ENCODE measurements at regions not wholly inside any gene's neighbourhood (a gene's known extent, or its start where the extent isn't known, plus 50 kb on each side); places are given as distances from the start of the nearest gene placed in this dataset.

DNA sequence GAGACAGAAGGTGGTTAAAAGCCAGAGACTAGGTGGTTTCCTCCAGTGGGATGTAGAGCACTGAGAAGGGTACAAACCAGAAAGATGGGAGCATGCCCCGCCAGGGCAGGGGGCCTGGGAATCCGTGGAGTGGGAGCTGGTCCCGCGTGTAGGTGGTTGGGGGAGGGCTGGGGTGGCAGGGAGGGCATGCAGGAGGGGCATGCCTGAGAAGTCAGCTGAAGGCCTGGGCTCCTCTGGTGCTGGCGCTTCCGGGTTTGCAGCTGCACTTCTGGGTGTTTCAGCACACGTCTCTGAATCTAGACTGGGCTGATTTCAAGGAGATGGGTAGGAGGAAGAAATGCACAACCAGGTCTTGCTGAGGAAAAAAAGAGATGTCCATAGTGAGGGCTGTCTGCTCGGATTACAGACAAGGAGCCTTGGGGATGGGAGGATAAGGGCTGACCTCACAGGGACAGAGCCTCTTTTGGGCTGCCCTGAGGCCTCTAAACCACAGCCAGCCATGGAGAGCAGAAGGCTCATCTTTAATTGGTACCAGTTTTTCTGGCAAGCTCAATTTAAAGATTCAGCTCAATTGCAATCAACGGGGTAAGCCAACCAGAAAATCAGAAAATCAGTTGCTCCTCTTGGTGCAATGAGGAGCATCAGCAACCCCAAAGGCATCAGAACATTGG lies 151.9 kb downstream of the FAM43A start:
- DNase-seq: no peak

DNA sequence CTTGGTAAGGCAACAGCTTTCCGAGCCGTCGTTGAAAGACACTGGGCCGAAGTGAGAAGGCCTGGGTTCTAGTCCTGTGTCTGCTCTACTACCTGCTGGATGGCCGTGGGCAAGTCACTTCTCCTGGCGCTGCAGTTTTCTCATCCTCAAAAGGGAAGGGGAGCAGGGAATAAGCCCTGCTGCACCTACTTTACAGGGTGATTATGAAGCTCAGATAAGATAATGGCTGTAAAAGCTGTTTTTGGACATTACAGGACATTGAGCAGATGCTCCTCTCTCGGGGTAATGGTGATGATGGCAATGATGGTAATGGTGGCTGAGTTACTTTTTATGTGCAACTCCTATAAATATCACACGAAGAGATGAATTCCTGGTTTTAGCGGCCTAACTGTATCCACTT lies 152.6 kb downstream of the FAM43A start:
- DNase-seq: no peak

DNA sequence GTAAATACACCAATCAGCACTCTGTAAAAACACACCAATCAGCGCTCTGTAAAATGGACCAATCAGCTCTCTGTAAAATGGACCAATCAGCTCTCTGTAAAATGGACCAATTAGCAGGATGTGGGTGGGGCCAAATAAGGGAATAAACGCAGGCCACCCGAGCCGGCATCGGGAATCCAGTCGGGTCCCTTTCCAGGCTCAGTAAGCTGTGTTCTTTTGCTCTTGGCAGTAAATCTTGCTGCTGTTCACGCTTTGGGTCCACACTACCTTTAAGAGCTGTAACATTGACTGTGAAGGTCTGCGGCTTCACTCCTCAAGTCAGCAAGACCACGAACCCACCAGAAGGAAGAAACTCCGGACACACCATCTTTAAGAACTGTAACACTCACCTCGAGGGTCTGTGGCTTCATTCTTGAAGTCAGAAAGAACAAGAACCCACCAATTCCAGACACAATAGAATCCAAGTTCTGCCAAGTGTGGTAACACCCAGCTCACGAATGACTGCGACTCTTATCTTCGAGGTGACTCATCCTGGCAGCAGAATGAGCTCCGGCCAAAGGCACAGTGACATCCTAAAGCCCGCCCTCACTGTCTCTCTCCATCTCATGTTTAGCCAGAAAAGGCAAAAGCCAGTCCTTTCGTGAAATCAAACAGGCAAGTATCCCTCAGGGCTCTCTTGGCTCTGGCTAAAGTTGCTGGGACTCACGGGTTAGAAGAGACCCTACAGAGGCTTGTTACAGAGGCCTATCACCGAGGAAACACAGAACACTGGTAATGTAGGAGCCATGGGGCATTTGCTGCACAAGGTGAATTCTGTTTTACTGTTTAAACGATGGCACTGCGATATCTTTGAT lies 155.2 kb downstream of the FAM43A start:
- DNase-seq: no peak

GRCh38 chr3:194841515-194841841 lies 155.8 kb downstream of the FAM43A start:
- no peak for DNase-seq

DNA sequence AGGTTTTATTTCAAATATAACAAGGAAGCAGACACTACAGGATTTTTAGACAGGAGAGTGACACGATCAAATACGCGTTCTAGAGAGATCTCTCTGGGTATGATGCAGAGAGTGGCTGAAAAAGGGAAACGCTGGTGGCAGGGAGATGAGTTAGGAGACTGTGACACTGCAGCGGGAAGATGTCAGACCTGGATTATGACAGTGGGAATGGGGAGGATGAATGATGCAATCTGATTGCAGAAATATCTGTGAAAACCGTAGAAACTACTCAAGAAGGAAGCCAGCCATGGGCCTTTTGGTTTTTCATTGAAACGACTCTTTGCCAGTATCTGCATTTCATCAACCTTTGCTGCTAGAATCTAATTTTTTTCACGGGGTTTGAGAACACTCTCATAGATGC lies 157.9 kb downstream of the FAM43A start:
- DNase-seq: no peak

DNA sequence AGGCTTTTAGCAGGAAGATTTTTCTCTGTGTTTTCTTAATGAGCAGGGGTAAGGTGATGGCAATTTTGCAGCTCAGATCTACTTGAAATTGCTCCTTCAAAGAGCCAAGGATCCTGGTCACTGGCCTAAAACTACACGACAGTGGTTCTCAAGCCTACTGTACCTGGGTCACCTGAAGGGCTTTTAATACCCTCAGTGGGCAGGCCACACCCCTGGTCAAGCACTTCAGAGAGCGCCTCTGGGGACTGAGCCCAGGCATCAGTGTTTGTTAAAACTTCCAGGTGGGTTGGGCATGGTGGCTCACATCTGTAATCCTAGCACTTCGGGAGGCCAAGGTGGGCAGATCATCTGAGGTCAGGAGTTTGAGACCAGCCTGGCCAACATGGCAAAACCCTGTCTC lies 158.4 kb downstream of the FAM43A start:
- DNase-seq: no peak

DNA sequence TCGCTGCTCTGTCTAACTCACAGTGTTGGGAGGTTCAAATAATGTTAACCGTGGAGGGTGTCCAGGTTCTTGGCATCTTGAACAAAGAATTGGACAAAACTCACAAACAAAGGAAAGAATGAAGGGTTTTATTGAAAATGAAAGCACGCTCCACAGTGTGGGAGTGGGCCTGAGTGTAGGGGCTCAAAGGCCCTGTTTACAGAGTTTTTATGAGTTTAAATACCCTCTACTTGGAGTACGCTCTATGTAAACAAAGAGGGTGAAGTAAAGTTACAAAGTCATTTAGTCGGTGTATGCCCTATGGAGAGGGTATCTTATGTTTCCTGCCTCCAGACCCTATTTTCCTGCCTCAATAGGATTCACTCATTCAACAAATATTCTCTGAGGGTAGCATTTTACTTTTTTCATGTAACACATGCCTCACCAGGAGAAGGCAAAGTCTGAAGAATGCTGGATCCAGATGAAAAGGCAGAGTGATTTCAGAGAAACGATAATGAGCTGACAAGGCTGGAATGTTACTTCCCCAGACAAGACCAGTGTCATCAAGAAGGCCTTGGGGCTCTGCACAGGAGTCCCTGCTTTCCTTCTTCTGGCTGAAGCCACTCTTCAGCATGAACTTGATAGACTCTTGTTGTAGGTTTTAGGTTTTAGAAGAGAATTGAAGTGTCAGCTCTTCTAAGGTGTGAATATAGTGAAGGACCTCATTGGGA lies 163.6 kb downstream of the FAM43A start:
- no peak for DNase-seq

DNA sequence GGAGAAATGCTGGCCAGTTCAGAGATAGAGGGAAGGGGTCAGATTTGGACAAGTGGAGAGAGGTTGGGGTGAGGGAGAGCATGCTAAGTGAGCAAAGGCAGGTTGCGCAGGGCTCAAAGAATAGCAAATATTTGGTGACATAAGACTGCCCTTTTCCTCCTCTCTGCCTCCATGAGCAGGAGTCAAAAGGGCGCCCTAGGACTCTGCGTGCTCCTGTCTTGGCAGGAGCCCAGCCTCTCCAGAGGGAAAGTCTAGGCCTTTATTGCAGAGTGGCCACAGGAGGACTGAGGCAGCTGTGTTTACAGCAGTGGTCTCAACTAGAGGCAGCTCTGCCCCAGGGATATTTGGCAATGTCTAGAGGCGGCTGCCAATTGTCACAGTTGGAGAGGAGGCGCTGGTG lies 165.6 kb downstream of the FAM43A start:
- no peak for DNase-seq

DNA sequence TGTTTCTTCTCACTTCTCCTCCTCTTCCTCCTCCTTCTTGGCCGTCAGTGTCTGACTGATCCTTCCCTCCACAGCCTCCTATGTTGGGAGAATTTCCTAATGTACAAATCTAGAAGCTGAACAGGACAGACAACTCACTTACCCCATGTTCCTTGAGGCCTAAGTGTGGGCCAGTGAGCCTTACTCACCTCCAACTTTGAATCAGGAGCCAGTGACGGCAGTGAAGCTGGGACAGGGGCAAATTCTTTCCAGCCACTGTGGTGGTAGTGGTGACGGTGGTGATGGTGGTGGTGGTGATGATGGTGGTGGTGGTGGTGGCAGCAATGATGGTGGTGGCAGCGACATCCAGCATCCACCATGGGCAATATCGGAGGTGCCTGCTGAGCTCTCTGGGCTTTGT lies 166.3 kb downstream of the FAM43A start:
- no peak for DNase-seq

DNA sequence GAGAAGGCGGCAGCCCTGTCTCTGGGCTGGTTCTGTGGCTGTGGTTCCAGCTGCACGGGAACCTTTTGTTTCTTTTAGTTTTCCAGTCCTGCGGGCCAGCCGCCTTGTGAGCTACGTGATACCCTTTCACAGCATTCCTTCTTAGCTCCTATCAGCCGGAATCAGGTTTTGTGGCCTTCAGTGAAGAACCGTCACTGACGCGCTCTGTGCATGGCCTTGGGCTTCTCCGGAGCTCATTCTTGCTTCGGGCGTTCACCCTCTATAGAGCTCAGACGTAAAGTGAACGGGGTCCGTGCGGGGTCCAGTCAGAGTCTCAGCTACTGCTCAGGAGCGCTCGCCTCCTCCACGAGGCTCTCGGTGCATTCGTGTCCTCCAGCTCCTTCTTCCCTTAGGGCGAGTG lies 166.7 kb downstream of the FAM43A start:
- no peak for DNase-seq

DNA sequence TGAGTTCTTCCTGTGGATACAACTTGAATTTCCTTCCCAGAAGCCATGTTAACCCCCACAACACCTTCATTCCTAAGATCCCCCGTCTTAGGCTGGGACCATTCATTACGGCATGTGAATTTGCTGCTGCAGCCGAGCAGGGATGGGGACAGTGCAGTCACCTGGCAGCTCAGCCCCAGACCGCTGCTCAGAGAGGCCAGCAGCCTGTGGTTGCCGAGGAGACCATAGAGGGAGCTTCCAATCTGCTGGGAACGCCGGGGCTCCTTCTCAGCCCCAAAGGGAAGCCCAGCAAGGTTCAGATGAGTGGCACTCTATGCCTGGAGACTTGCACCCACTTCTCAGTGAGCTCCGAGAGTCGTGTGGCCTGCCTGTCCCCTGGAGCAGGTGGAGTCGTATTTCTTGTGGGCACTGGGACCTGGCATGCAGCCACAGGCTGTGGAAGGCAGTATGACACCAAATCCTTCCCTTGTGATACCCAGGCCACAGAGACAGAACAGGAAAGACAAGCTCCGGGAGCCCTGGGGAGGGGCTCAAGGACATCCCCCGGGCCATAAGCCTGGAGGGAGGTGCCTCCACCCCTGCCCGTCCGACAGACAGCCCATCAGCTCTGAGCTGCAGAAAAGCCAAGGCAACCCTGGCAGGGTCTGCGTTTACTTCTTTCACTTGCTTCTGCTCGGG lies 167.3 kb downstream of the FAM43A start:
- DNase-seq: no peak

DNA sequence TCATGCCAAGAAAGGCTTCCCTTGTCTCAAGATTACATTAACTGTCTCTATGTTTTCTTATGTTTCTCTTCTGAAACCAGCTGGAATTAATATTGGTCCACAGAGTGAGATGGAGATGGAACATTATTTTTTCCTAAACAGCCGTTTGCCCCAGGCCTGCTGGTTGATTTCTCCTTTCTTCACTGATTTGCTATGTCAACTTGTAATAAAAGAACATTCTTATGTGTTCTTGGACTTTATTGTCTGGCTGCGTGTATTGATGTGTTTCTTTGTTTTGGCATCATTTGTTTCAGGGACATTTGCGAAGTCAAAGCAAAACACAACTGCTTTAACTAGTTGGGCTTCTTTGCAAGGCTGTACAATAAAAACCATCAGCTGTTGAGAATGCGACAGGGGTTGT lies 168.5 kb downstream of the FAM43A start:
- DNase-seq: no peak

GRCh38 chr3:194854659-194855390 lies 169.1 kb downstream of the FAM43A start:
- DNase-seq: no peak

DNA sequence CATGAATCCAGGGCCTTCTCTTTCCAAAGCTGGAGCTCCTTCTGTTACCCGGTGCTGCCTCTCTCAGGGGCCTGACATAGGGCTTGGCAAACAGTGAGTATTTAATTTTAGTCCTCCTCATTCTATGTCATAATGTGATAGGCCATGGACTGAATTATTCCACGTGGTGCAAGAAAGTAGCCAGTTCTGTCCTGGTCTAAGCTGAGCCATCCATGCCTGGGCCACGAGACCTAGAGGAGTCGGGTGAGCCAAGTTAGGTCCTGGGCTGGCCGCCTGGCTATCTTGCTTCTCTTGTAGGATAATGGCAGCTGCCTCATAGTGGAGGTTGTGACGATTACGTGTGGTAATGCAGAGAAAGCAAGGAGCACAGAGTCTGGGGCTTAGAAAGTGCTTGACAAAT lies 170.6 kb downstream of the FAM43A start:
- DNase-seq: no peak

DNA sequence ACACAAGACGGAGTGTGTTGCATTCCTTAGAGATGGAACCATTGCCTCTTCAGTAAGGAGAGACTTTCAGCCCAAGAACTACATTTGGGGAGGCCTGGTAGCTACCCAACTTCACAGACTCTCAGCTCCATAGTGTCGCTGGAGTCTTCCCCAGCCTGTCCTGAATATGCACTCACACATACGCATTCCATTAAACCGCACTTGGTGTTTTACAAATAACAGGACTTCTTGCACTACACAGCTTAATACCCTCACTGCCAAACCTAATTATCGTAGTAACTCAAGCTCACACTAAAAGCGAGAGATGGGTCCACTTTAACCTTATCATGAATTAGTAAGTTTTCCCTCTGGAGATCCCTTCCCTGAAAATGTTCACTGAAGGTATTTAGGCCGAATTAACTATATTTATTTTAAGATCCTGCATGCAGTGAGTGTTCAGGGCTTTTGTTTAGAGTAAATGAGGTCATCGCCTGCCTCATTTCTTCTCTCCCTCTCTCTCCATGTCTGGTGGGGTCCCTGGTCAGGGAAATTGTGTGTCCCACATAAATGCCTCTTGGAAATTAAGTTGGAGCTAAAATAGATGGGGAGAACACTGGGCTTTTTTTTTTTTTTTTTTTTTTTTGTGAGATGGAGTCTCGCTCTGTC lies 171.9 kb downstream of the FAM43A start:
- DNase-seq: no peak

DNA sequence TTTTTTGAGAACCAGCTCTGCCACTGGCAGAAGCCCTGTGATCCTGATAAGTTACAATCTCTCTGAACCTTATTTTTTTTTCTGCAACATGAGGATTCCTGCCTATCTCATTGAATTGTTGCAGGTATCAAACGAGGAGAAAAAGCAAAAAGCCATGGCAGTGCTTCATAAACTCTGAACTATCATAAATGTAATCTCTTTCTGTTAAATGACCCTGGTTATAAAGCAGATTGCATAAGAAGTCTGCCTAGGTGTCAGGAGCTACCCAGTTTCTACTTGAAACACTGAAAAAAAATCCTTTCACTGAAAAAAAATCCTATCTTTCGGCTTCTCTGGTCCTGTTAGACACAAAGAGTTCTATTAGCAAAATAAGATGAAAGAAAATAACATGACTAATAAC lies 172.7 kb downstream of the FAM43A start:
- DNase-seq: no peak

- no peak for DNase-seq
Measured at GRCh38 chr3:194860725-194861124, 175.0 kb downstream of the FAM43A start.

DNA sequence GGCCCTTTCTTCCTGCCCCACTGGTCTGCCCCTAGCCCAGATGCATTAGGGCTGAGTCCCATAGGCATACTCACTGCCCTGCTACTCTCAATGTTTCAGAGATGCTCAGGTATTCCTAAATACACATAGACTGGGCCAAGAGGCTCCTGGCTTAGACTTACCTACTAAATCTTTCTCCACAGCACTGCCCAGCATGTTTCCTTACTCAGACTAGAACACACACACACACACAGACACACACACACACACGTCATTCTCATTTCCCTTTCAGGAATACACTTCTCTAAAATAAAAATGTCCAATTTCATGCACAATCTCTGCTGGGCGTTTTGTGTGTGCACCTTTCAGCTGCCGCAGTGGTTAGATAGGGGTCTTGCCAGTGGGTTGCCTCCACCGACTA lies 175.7 kb downstream of the FAM43A start:
- no peak for DNase-seq

- no peak for DNase-seq
Measured at GRCh38 chr3:194865061-194865460, 179.4 kb downstream of the FAM43A start.

DNA sequence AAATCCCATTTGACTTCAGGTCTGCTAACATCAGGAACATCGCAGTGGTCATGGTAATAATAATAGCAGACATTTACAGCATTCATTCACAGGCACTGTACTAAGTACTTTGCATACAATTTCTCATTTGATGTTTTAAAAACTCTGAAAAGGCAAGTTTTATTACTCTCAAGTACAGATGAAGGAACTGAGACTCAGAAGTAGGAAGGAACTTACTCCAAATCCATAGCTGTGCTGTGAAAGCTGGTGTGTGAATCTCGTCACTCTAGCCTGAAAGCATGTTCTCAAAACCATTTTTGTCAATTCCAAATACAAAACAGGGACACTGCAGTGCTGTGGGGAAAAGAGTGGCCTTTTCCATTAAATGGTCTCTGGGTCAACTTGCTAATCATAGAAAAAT lies 179.9 kb downstream of the FAM43A start:
- DNase-seq: no peak

GRCh38 chr3:194866236-194866635 lies 180.6 kb downstream of the FAM43A start:
- no peak for DNase-seq

DNA sequence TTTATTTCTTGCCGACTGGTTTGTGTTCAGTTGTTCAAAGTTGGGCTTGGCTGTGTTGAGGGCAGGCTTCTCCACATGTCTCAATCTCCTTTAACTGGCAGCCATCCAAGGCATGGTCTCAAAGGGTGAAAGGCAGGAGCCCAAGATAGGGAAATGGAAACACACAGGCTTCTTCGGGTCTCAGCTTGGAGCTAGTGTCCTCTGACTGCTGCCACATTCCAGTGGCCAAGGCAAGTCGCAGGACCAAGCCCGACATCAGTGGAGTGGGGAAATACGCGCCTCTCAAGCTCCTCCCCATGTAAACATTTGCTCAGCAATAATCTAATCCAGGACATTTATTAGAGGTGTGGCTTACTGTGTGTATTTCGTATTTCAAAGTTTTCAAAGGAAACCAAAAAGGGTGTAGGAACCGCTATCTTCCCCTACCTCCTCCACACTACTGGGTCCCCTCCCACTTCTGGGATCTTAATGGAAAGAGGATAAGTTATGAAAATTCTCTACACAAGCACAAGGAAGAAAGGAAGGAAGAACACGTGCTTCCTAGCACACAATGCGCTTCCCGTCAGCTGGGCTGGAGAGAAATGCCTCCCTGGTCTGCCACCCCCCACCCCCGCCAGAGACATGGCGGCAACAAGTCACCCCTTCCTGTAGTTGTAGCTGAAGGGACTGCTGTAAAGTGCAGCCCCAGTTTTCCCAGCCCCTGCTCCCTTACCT lies 181.7 kb downstream of the FAM43A start:
- DNase-seq: no peak
